HL-60 (cell line): ENCODE measurements at regions not wholly inside any gene's neighbourhood (a gene's known extent, or its start where the extent isn't known, plus 50 kb on each side); places are given as distances from the start of the nearest gene placed in this dataset.

Experiments used
- GABPA ChIP-seq: IDR thresholded peaks from 2 replicates; pipeline ENCODE4 v1.6.1; 2012; ENCODE audit warnings: low read depth
- POLR2AphosphoS5 ChIP-seq: IDR thresholded peaks from 2 replicates; pipeline ENCODE4 v1.6.1; 2012; ENCODE audit warnings: low read depth
- REST ChIP-seq: IDR thresholded peaks from 2 replicates; pipeline ENCODE4 v1.6.1; 2012; ENCODE audit warnings: low read depth; ENCODE audit not compliant: insufficient replicate concordance
- SPI1 ChIP-seq: IDR thresholded peaks from 2 replicates; pipeline ENCODE4 v1.6.1; 2012; ENCODE audit warnings: low read depth, mild to moderate bottlenecking, borderline replicate concordance
- TF ChIP-seq, protein P1 (sequence below): IDR thresholded peaks from one replicate; pipeline ENCODE4 v1.5.1; 2011; ENCODE audit warnings: low read length, control low read depth, inconsistent platforms; ENCODE audit not compliant: insufficient read depth

DNA sequence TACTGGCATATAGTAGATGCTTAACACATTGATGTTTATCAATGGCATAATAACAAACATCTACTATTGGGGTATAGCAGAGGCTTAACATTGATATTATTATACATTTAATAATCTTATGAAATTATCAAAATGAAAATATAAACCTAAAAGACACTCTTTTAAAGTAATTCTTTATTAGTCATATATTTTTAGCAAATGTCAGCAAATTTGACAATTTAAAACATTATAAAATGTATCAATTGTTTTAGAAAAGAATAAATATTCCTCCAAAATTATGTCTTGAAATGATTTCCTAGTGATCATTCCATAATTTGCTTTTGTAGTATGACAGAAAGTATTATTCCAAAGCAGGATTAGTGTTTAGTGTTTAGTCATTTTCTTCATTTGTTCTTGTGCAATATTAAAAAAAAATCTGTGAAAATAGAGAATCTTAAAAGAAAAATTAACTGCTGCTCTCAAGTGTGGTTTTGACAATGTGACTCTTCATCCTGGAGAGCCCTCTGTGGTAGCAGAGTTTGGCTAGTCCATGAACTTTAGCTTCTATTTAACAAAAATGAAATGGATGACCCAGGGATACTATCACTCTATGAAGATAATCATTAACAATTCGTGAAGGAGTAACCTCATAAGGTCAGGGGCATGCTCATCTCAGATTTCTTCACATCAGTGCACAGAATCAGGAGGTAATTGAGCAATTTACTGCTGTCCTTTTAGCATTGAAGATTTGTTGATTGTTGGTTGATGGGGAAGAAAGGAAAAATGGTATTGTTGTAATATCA lies 1018.5 kb downstream of the LRFN5 start:
- no peak for TF ChIP-seq REST
- no peak for TF ChIP-seq POLR2AphosphoS5
- TF ChIP-seq, protein P1, sequence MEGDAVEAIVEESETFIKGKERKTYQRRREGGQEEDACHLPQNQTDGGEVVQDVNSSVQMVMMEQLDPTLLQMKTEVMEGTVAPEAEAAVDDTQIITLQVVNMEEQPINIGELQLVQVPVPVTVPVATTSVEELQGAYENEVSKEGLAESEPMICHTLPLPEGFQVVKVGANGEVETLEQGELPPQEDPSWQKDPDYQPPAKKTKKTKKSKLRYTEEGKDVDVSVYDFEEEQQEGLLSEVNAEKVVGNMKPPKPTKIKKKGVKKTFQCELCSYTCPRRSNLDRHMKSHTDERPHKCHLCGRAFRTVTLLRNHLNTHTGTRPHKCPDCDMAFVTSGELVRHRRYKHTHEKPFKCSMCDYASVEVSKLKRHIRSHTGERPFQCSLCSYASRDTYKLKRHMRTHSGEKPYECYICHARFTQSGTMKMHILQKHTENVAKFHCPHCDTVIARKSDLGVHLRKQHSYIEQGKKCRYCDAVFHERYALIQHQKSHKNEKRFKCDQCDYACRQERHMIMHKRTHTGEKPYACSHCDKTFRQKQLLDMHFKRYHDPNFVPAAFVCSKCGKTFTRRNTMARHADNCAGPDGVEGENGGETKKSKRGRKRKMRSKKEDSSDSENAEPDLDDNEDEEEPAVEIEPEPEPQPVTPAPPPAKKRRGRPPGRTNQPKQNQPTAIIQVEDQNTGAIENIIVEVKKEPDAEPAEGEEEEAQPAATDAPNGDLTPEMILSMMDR = no peak
- no peak for TF ChIP-seq GABPA
- no peak for TF ChIP-seq SPI1
